H9 (cell line): ENCODE measurements at regions not wholly inside any gene's neighbourhood (a gene's known extent, or its start where the extent isn't known, plus 50 kb on each side); places are given as distances from the start of the nearest gene placed in this dataset.

Experiments
- DNase-seq: peaks from one replicate; pipeline ENCODE4 v3.0.0-alpha.2; 2017
- H2AFZ ChIP-seq: one replicate; pipeline ENCODE4 v1.6.1; 2013; ENCODE audit warnings: mild to moderate bottlenecking, low read length, control low read depth, moderate library complexity
- H2AK5ac ChIP-seq: 2 replicates; pipeline ENCODE4 v1.6.1; 2013; ENCODE audit warnings: low read length, control low read depth, mixed read lengths; ENCODE audit not compliant: insufficient read length
- H2BK120ac ChIP-seq: one replicate; pipeline ENCODE4 v1.6.1; 2013; ENCODE audit warnings: low read depth, mild to moderate bottlenecking, low read length, control low read depth, inconsistent platforms; ENCODE audit not compliant: poor library complexity, severe bottlenecking
- H2BK12ac ChIP-seq: 2 replicates; pipeline ENCODE4 v1.6.1; 2013; ENCODE audit warnings: low read length, control low read depth, mixed read lengths, low read depth; ENCODE audit not compliant: insufficient read length
- H2BK15ac ChIP-seq: 2 replicates; pipeline ENCODE4 v1.6.1; 2013; ENCODE audit warnings: low read depth, low read length, control low read depth
- H2BK20ac ChIP-seq: one replicate; pipeline ENCODE4 v1.6.1; 2013; ENCODE audit warnings: low read depth, mild to moderate bottlenecking, low read length, control low read depth, inconsistent platforms; ENCODE audit not compliant: poor library complexity, severe bottlenecking
- H2BK5ac ChIP-seq: 2 replicates; pipeline ENCODE4 v1.6.1; 2013; ENCODE audit warnings: low read length, control low read depth, mixed read lengths; ENCODE audit not compliant: insufficient read length
- H3K14ac ChIP-seq: 2 replicates; pipeline ENCODE4 v1.6.1; 2013; ENCODE audit warnings: low read length, control low read depth; ENCODE audit not compliant: insufficient read depth
- H3K18ac ChIP-seq: 2 replicates; pipeline ENCODE4 v1.6.1; 2013; ENCODE audit warnings: low read depth, mild to moderate bottlenecking, mixed read lengths, low read length, control low read depth; ENCODE audit not compliant: insufficient read length
- H3K23ac ChIP-seq: 2 replicates; pipeline ENCODE4 v1.6.1; 2013; ENCODE audit warnings: low read length, control low read depth, mixed read lengths, low read depth; ENCODE audit not compliant: insufficient read length
- H3K23me2 ChIP-seq: 2 replicates; pipeline ENCODE4 v1.6.1; 2013; ENCODE audit warnings: low read depth, mild to moderate bottlenecking, mixed read lengths, low read length, control low read depth; ENCODE audit not compliant: insufficient read length, poor library complexity, severe bottlenecking
- H3K27ac ChIP-seq: 2 replicates; pipeline ENCODE4 v1.5.1; 2013; ENCODE audit warnings: low read length, control low read depth, mixed read lengths, low read depth; ENCODE audit not compliant: insufficient read length
- H3K27me3 ChIP-seq: 2 replicates; pipeline ENCODE4 v1.6.1; 2013; ENCODE audit warnings: low read length, control low read depth, inconsistent platforms; ENCODE audit not compliant: insufficient read depth
- H3K4ac ChIP-seq: 2 replicates; pipeline ENCODE4 v1.6.1; 2013; ENCODE audit warnings: low read depth, mild to moderate bottlenecking, control low read depth, inconsistent platforms, low read length, moderate library complexity
- H3K4me1 ChIP-seq: 2 replicates; pipeline ENCODE4 v1.6.1; 2013; ENCODE audit warnings: low read length, control low read depth, inconsistent platforms; ENCODE audit not compliant: insufficient read depth
- H3K4me2 ChIP-seq: 2 replicates; pipeline ENCODE4 v1.6.1; 2013; ENCODE audit warnings: low read length, control low read depth, mixed read lengths; ENCODE audit not compliant: insufficient read length, insufficient read depth
- H3K56ac ChIP-seq: 2 replicates; pipeline ENCODE4 v1.6.1; 2013; ENCODE audit warnings: low read depth, mild to moderate bottlenecking, mixed read lengths, low read length, control low read depth; ENCODE audit not compliant: insufficient read length
- H3K79me1 ChIP-seq: 2 replicates; pipeline ENCODE4 v1.6.1; 2013; ENCODE audit warnings: low read depth, mild to moderate bottlenecking, moderate library complexity, low read length, control low read depth, inconsistent platforms; ENCODE audit not compliant: insufficient read depth, poor library complexity, severe bottlenecking
- H3K79me2 ChIP-seq: 2 replicates; pipeline ENCODE4 v1.6.1; 2013; ENCODE audit warnings: low read length, control low read depth, inconsistent platforms; ENCODE audit not compliant: insufficient read depth
- H3K9ac ChIP-seq: 2 replicates; pipeline ENCODE4 v1.6.1; 2013; ENCODE audit warnings: low read length, control low read depth, mixed read lengths; ENCODE audit not compliant: insufficient read length; ENCODE audit errors: extremely low read depth
- H3K9me3 ChIP-seq: one replicate; pipeline ENCODE4 v1.6.1; 2013; ENCODE audit warnings: low read depth, low read length, inconsistent platforms; ENCODE audit not compliant: control insufficient read depth
- H3T11ph ChIP-seq: one replicate; pipeline ENCODE4 v1.6.1; 2013; ENCODE audit warnings: mild to moderate bottlenecking, low read length, control low read depth, inconsistent platforms
- H4K20me1 ChIP-seq: one replicate; pipeline ENCODE4 v1.6.1; 2013; ENCODE audit not compliant: control insufficient read depth, insufficient read length, insufficient read depth
- H4K5ac ChIP-seq: 2 replicates; pipeline ENCODE4 v1.6.1; 2013; ENCODE audit warnings: low read depth, mild to moderate bottlenecking, mixed read lengths, low read length, control low read depth; ENCODE audit not compliant: insufficient read length
- H4K8ac ChIP-seq: replicated peaks from 2 replicates; pipeline ENCODE4 v1.6.1; 2013; ENCODE audit warnings: low read length, control low read depth, mixed read lengths, low read depth; ENCODE audit not compliant: insufficient read length
- H4K91ac ChIP-seq: 2 replicates; pipeline ENCODE4 v1.6.1; 2013; ENCODE audit warnings: low read depth, mild to moderate bottlenecking, moderate library complexity, mixed read lengths, low read length, control low read depth; ENCODE audit not compliant: insufficient read length
- H3K27ac Mint-ChIP-seq, 3 experiments: 2 replicates in 2 of 3; 3 replicates in 1 of 3; pipeline ENCODE4 v1.8.0; 2020 to 2021; ENCODE audit warnings: mixed read lengths in 3 of 3, mild to moderate bottlenecking in 1 of 3, moderate library complexity in 1 of 3
- H3K27me3 Mint-ChIP-seq: 2 replicates; pipeline ENCODE4 v1.8.0; 2021; ENCODE audit warnings: low read depth, mild to moderate bottlenecking, moderate library complexity, mixed read lengths
- H3K36me3 Mint-ChIP-seq, 3 experiments: 2 replicates in 2 of 3; 3 replicates in 1 of 3; pipeline ENCODE4 v1.8.0; 2020 to 2021; ENCODE audit warnings: low read depth in 3 of 3, mixed read lengths in 3 of 3; ENCODE audit not compliant: insufficient read depth in 1 of 3
- H3K4me1 Mint-ChIP-seq, 2 experiments: 2 replicates each; pipeline ENCODE4 v1.8.0; 2020; ENCODE audit warnings: mixed read lengths in 2 of 2
- H3K4me3 Mint-ChIP-seq, 2 experiments: 2 replicates in 1 of 2; 3 replicates in 1 of 2; pipeline ENCODE4 v1.8.0; 2020 to 2021; ENCODE audit warnings: mild to moderate bottlenecking in 2 of 2, mixed read lengths in 2 of 2, moderate library complexity in 1 of 2
- H3K9me3 Mint-ChIP-seq, 2 experiments: 2 replicates in 1 of 2; 3 replicates in 1 of 2; pipeline ENCODE4 v1.8.0; 2020; ENCODE audit warnings: mild to moderate bottlenecking in 2 of 2, mixed read lengths in 2 of 2, moderate library complexity in 1 of 2
- CTCF ChIP-seq: fragments of 200-600 bp; sonication (generic); conservative IDR thresholded peaks from 3 replicates; pipeline ENCODE4 v1.8.0; 2021; ENCODE audit warnings: antibody characterized with exemption, mild to moderate bottlenecking
- WGBS: extraction: QIAGEN DNeasy Blood & Tissue Kit; methylation state at CpG from one replicate; pipeline ENCODE4 v1.1.7; 2013; ENCODE audit warnings: missing lambda C conversion rate, low lambda C conversion rate, mixed read lengths; ENCODE audit not compliant: insufficient read length; ENCODE audit errors: extremely low coverage; 5-methylcytosine and 5-hydroxymethylcytosine counted together

GRCh38 chr5:163789870-163790269 is 284.5 kb downstream of the MAT2B start:
- H3K9me3 ChIP-seq = no peaks in the 10 kb centered on the region
- no peak overlapping the region for H3K27ac Mint-ChIP-seq
- H3K23ac ChIP-seq = no peak overlapping the region
- H3K4me1 Mint-ChIP-seq = no peaks in the 10 kb centered on the region
- H4K5ac ChIP-seq = no peak overlapping the region
- H3K14ac ChIP-seq = no peak overlapping the region
- H3K9me3 Mint-ChIP-seq = no peaks in the 10 kb centered on the region; a peak in 1 of 5 replicates
- no peak overlapping the region for H2BK12ac ChIP-seq
- no peak overlapping the region for H3K27ac ChIP-seq
- no peaks in the 10 kb centered on the region for H3K27me3 Mint-ChIP-seq
- H3K27me3 ChIP-seq = no peaks in the 10 kb centered on the region
- no peak overlapping the region for H2BK120ac ChIP-seq
- H2BK5ac ChIP-seq = no peak overlapping the region
- H2AFZ ChIP-seq = no peak overlapping the region
- H2BK20ac ChIP-seq = no peak overlapping the region
- WGBS = no CpG with 5 or more reads among the region's 3 CpGs
- no peak overlapping the region for H3T11ph ChIP-seq
- no peaks in the 10 kb centered on the region for H3K79me2 ChIP-seq
- H2AK5ac ChIP-seq = no peak overlapping the region
- H3K4me3 Mint-ChIP-seq = no peak overlapping the region
- H3K23me2 ChIP-seq = no peaks in the 10 kb centered on the region
- H2BK15ac ChIP-seq = no peak overlapping the region
- no peaks in the 10 kb centered on the region for H3K79me1 ChIP-seq
- H3K56ac ChIP-seq = no peak overlapping the region
- no peak overlapping the region for H3K18ac ChIP-seq
- no peak overlapping the region for H4K8ac ChIP-seq
- no peak for TF ChIP-seq CTCF
- H3K36me3 Mint-ChIP-seq = no peaks in the 10 kb centered on the region
- no peaks in the 10 kb centered on the region for H3K4me1 ChIP-seq
- H3K9ac ChIP-seq = no peak overlapping the region
- H3K4me2 ChIP-seq = no peak overlapping the region
- H4K91ac ChIP-seq = no peak overlapping the region
- no peak for DNase-seq
- no peak overlapping the region for H3K4ac ChIP-seq
- H4K20me1 ChIP-seq = no peaks in the 10 kb centered on the region
